ENCODE measurements at regions not wholly inside any gene's neighbourhood (a gene's known extent, or its start where the extent isn't known, plus 50 kb on each side); places are given as distances from the start of the nearest gene placed in this dataset.

DNA sequence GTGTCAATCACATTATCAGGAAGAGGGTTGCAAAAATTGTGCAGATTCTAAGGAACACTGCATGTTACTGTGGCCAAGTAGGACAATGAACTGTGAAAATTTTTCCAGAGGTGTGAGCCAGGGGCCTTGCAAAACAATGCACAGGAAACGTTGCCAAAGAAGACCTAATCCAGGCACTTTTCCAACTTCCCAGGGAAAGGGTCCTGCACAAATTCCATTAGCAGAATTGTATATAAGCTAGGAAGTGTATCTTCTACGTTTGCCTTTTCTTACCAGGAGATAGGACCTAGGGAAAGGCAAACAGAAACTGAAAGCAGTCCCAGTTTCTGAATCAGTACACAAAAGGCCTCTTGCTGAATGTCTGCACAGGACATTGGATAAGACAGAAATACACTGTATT, 1888.3 kb upstream of the CELF4 start:
- TF ChIP-seq, protein P1, sequence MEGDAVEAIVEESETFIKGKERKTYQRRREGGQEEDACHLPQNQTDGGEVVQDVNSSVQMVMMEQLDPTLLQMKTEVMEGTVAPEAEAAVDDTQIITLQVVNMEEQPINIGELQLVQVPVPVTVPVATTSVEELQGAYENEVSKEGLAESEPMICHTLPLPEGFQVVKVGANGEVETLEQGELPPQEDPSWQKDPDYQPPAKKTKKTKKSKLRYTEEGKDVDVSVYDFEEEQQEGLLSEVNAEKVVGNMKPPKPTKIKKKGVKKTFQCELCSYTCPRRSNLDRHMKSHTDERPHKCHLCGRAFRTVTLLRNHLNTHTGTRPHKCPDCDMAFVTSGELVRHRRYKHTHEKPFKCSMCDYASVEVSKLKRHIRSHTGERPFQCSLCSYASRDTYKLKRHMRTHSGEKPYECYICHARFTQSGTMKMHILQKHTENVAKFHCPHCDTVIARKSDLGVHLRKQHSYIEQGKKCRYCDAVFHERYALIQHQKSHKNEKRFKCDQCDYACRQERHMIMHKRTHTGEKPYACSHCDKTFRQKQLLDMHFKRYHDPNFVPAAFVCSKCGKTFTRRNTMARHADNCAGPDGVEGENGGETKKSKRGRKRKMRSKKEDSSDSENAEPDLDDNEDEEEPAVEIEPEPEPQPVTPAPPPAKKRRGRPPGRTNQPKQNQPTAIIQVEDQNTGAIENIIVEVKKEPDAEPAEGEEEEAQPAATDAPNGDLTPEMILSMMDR (IDR thresholded peaks at IDR 0.05; ENCODE audit: unreplicated experiment): no peak
- intact Hi-C loops (cut with micrococcal nuclease): no loop called here
- peak; percentile 83 for DNase-seq (ENCODE audit: unreplicated experiment)
- ChIA-PET CTCF (interaction anchor here (0.7 kb wide), 1 partner anchor 386 kb away, joined by 3 read pairs; no protein-coding TSS in a partner anchor), POLR2A (interaction anchor here (0.5 to 1.6 kb wide), 5 partner anchors 11 to 53 kb away, joined by 3 to 6 read pairs (median 4); no protein-coding TSS in a partner anchor)
- peak overlapping the region; percentile 55 for H3K4me3 Mint-ChIP-seq (ENCODE audit: unreplicated experiment)
- peak overlapping the region; percentile 79 for H3K27ac Mint-ChIP-seq (ENCODE audit: low read depth, unreplicated experiment)
- no peaks in the 10 kb centered on the region for H3K27me3 Mint-ChIP-seq (ENCODE audit: insufficient read depth, unreplicated experiment)
- H3K4me1 Mint-ChIP-seq (ENCODE audit: insufficient read depth, unreplicated experiment): peaks cover 38% of the 10 kb centered on the region
- no TSS peak for BruUV-seq (replicated peaks)
- no peaks in the 10 kb centered on the region for H3K36me3 Mint-ChIP-seq (ENCODE audit: insufficient read depth, unreplicated experiment)
- H3K9me3 Mint-ChIP-seq (ENCODE audit: unreplicated experiment): no peaks in the 10 kb centered on the region

DNA sequence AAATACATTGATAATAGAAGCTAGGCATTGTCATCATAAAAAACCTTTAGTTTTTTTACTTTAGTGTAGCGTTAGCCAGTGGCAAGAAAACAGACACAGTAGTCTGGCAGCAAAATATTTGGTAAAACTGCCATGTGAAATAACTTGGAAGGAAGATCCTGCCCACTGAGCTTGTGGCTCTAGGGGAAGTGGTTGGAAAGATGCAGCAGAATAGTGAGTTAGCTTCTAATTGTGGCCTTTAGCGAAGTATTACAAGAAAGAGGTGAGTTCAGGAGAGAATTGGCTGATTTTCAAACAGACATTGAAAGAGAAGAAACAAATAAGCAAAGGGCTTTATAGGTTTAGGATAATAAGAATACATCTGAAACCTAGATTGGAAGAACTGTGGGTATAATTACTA, 1887.8 kb upstream of the CELF4 start:
- no peak for DNase-seq (ENCODE audit: unreplicated experiment)
- BruUV-seq (replicated peaks): no TSS peak
- TF ChIP-seq, protein P1 (IDR thresholded peaks at IDR 0.05; ENCODE audit: unreplicated experiment): no peak
- Mint-ChIP-seq H3K4me3 (ENCODE audit: unreplicated experiment) (peak overlapping the region; percentile 55), H3K36me3 (ENCODE audit: insufficient read depth, unreplicated experiment) (no peaks in the 10 kb centered on the region), H3K9me3 (ENCODE audit: unreplicated experiment) (no peaks in the 10 kb centered on the region), H3K27ac (ENCODE audit: low read depth, unreplicated experiment) (peak overlapping the region; percentile 79), H3K27me3 (ENCODE audit: insufficient read depth, unreplicated experiment) (no peaks in the 10 kb centered on the region), H3K4me1 (ENCODE audit: insufficient read depth, unreplicated experiment) (peaks cover 40% of the 10 kb centered on the region)
- ChIA-PET POLR2A (interaction anchor here (0.5 to 1.0 kb wide), 2 partner anchors 12 to 29 kb away, joined by 3 to 5 read pairs; no protein-coding TSS in a partner anchor), CTCF (interaction anchor here (0.6 to 0.7 kb wide), 4 partner anchors 48 to 964 kb away, joined by 3 to 4 read pairs (median 4); no protein-coding TSS in a partner anchor)
- intact Hi-C loops (cut with micrococcal nuclease): no loop called here

DNA sequence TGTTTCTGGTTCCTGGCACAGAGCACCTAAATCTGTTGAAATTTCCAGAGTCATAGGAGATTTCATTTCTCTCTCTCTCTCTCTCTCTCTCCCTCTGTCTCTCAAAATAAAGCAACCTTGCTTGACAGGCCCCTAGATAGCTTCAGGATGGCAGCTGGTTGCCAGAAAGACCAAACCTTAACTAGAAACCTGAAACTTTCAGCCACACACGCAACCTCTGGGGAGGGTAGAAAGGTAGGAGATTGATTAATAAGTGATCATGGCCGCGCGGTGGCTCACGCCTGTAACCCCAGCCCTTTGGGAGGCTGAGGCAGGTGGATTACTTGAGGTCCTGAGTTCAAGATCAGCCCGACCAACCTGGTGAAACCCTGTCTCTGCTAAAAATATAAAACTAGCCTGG, 1885.4 kb upstream of the CELF4 start:
- no TSS peak for BruUV-seq (replicated peaks)
- DNase-seq (ENCODE audit: unreplicated experiment): no peak
- POLR2A ChIA-PET: interaction anchor here (0.7 kb wide), 1 partner anchor 1584 kb away, joined by 6 read pairs; no protein-coding TSS in a partner anchor
- no peaks in the 10 kb centered on the region for H3K36me3 Mint-ChIP-seq (ENCODE audit: insufficient read depth, unreplicated experiment)
- no peaks in the 10 kb centered on the region for H3K27me3 Mint-ChIP-seq (ENCODE audit: insufficient read depth, unreplicated experiment)
- H3K27ac Mint-ChIP-seq (ENCODE audit: low read depth, unreplicated experiment): no peak overlapping the region
- CTCF ChIA-PET: no interaction called here
- TF ChIP-seq, protein P1 (IDR thresholded peaks at IDR 0.05; ENCODE audit: unreplicated experiment): no peak
- peaks cover 35% of the 10 kb centered on the region for H3K4me1 Mint-ChIP-seq (ENCODE audit: insufficient read depth, unreplicated experiment)
- intact Hi-C loops (cut with micrococcal nuclease): no loop called here
- H3K4me3 Mint-ChIP-seq (ENCODE audit: unreplicated experiment): no peak overlapping the region
- no peaks in the 10 kb centered on the region for H3K9me3 Mint-ChIP-seq (ENCODE audit: unreplicated experiment)

DNA sequence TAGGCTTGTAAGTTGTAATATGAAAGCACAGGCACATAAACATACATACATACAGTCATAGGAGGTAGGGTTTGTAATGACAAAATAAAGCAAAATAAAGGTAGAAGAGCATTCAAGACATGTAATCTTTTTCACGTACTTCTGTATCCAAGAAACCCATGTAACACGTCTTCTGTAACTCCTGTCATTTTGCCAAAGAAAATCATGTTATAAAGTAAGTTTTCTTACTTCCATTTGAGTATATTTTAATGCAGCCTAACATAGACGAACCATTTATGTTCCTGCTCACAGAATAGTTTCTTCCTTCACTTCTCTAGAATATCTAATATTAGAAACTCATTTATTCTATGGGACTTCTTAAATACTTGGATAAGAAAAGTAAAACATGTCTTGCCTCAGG, 1884.0 kb upstream of the CELF4 start:
- no peak for DNase-seq (ENCODE audit: unreplicated experiment)
- H3K27ac Mint-ChIP-seq (ENCODE audit: low read depth, unreplicated experiment): no peak overlapping the region
- TF ChIP-seq, protein P1 (IDR thresholded peaks at IDR 0.05; ENCODE audit: unreplicated experiment): no peak
- ChIA-PET POLR2A (no interaction called here), CTCF (no interaction called here)
- no peaks in the 10 kb centered on the region for H3K36me3 Mint-ChIP-seq (ENCODE audit: insufficient read depth, unreplicated experiment)
- no peaks in the 10 kb centered on the region for H3K27me3 Mint-ChIP-seq (ENCODE audit: insufficient read depth, unreplicated experiment)
- H3K4me3 Mint-ChIP-seq (ENCODE audit: unreplicated experiment): no peak overlapping the region
- H3K9me3 Mint-ChIP-seq (ENCODE audit: unreplicated experiment): no peaks in the 10 kb centered on the region
- intact Hi-C loops (cut with micrococcal nuclease): no loop called here
- peaks cover 22% of the 10 kb centered on the region for H3K4me1 Mint-ChIP-seq (ENCODE audit: insufficient read depth, unreplicated experiment)
- no TSS peak for BruUV-seq (replicated peaks)

Measured in MCF 10A (cell line).